ENCODE measurements at regions not wholly inside any gene's neighbourhood (a gene's known extent, or its start where the extent isn't known, plus 50 kb on each side); places are given as distances from the start of the nearest gene placed in this dataset.

DNA sequence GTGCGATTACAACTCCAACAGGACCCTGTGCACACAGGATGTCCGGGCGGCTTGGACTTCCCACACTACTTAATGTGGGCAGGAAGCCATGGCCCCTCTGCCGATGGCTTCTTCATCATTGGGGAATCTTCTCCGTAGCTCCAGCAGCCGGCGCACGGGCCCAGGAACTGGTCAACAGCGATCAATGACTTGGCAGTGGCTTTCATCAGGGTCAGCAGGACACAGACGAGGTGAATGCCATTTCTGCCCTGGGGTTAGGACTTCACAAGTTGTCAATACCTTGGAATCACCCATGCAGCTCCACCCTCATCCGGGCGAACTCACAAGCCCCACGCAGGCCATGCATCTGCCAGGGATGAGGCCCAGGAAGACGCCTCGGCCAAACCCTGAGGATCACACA is 645.7 kb downstream of the BRD1 start:
- TF ChIP-seq EZH2 (IDR thresholded peaks at IDR 0.05; ENCODE audit: low read depth, unreplicated experiment) (no peak), EZH2phosphoT487 (IDR thresholded peaks at IDR 0.05; ENCODE audit: unreplicated experiment) (no peak), JUNB (IDR thresholded peaks at IDR 0.05; ENCODE audit: unreplicated experiment) (no peak), NANOG (IDR thresholded peaks at IDR 0.05; ENCODE audit: borderline replicate concordance) (no peak), CREB1 (CRISPR knock-in tag; IDR thresholded peaks at IDR 0.05; ENCODE audit: low read depth) (no peak)
- TF ChIP-seq, protein P1, sequence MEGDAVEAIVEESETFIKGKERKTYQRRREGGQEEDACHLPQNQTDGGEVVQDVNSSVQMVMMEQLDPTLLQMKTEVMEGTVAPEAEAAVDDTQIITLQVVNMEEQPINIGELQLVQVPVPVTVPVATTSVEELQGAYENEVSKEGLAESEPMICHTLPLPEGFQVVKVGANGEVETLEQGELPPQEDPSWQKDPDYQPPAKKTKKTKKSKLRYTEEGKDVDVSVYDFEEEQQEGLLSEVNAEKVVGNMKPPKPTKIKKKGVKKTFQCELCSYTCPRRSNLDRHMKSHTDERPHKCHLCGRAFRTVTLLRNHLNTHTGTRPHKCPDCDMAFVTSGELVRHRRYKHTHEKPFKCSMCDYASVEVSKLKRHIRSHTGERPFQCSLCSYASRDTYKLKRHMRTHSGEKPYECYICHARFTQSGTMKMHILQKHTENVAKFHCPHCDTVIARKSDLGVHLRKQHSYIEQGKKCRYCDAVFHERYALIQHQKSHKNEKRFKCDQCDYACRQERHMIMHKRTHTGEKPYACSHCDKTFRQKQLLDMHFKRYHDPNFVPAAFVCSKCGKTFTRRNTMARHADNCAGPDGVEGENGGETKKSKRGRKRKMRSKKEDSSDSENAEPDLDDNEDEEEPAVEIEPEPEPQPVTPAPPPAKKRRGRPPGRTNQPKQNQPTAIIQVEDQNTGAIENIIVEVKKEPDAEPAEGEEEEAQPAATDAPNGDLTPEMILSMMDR (conservative IDR thresholded peaks at IDR 0.05; ENCODE audit: low read depth in 2 of 2) = no peak
- TF ChIP-seq, protein P2, sequence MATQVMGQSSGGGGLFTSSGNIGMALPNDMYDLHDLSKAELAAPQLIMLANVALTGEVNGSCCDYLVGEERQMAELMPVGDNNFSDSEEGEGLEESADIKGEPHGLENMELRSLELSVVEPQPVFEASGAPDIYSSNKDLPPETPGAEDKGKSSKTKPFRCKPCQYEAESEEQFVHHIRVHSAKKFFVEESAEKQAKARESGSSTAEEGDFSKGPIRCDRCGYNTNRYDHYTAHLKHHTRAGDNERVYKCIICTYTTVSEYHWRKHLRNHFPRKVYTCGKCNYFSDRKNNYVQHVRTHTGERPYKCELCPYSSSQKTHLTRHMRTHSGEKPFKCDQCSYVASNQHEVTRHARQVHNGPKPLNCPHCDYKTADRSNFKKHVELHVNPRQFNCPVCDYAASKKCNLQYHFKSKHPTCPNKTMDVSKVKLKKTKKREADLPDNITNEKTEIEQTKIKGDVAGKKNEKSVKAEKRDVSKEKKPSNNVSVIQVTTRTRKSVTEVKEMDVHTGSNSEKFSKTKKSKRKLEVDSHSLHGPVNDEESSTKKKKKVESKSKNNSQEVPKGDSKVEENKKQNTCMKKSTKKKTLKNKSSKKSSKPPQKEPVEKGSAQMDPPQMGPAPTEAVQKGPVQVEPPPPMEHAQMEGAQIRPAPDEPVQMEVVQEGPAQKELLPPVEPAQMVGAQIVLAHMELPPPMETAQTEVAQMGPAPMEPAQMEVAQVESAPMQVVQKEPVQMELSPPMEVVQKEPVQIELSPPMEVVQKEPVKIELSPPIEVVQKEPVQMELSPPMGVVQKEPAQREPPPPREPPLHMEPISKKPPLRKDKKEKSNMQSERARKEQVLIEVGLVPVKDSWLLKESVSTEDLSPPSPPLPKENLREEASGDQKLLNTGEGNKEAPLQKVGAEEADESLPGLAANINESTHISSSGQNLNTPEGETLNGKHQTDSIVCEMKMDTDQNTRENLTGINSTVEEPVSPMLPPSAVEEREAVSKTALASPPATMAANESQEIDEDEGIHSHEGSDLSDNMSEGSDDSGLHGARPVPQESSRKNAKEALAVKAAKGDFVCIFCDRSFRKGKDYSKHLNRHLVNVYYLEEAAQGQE (IDR thresholded peaks at IDR 0.05; ENCODE audit: unreplicated experiment) = no peak

All from GM23338 (cell line).